ENCODE measurements at regions not wholly inside any gene's neighbourhood (a gene's known extent, or its start where the extent isn't known, plus 50 kb on each side); places are given as distances from the start of the nearest gene placed in this dataset.
"Not testable (repeated sequence)": the region's sequence is repeated elsewhere in the genome, so short reads cannot be mapped to it uniquely, and the experiment has no call there.

DNA sequence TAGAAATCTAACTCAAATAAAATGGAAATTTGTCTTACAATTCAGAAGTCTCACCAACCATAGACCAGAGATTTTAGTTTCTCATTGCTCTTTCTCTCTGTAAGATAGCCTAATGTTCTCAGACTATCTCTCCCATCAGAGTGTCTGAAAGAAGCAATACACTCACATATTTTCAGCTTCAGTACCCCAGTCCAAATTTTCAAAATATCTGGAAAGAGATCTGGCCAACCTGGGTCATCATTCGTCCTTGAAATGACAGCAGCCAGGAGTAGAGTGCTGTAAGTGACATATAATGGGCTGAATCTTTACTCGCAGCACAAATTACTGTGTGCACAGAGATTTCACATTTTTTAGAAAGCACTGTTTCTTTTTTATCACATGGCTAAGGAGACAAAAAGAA is 313.3 kb upstream of the PRR16 start:
- no peak for DNase-seq (ENCODE audit: low spot score)

DNA sequence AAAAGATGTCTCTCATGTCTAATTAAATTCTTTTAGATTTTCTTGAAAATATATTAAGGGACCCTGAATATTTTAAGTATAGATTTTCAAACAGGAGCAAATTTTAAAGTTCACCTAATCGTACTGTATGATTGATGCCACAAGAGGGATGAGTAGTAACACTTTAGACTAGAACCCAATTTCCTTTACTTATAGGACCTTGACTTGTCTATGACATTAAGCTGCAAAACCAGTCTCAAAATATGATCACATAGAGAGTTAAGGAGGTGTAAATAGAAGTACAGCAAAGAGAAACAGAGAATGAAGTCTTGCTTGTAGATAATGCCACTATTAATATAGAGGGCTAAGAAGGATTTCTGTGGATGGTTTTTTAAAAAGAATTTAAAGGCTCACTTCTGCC is 312.9 kb upstream of the PRR16 start:
- DNase-seq (ENCODE audit: low spot score) = no peak

GRCh38 chr5:120151825-120152224 is 312.3 kb upstream of the PRR16 start:
- DNase-seq (ENCODE audit: low spot score) = no peak

DNA sequence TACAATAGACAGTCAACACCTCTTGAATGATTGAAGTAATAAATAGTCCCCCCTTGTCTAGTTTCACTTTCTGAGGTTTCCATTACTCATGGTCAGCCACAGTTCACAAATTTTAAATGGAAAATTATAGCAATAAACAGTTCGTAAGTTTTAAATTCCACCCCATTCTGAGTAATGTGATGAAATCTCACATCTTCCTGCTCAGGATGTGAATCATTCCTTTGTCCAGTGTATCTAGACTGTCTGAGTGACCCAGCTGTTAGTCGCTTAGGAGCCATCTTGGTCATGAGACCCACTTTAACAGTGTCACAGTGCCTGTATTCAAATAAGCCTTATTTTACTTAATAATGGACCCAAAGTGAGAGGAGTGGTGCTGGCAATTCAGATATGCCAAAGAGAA is 311.6 kb upstream of the PRR16 start:
- DNase-seq (ENCODE audit: low spot score) = no peak

DNA sequence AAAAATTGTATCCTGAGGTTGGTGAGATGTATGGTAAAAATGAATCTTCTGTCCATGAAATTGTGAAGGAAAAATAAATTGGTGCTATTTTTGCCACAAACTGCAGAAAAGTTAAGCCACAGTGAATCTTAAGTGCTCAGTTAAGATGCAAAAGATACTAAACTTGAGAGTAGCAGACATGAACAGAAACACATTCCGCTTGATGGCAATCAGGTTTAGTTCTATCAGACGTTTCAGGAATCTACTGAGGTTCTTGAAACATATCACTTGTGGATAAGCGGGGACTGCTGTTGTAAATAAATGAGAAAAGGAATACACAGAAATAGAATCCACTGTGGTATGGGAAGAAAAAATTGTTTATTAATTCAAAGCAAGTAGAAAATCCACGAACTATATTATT is 311.2 kb upstream of the PRR16 start:
- DNase-seq (ENCODE audit: low spot score) = no peak

DNA sequence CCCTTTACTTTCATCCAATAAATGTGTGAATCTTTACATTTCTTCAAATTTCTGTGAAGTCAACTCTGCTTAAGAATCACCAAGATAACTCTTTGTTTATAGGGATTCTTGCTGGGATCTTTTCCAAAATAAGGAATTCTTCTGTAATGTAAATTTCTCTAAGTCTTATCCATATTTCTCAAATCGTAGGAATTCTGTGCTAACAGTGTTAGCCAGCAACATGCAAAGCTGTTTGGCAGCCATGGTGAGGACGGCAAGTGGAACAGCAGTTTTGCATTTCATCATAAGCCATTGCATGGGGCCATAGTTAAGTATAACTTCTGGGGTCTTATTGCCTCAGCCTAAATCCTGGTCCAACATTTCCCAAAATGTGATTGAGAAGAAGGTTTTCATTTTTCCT is 310.5 kb upstream of the PRR16 start:
- DNase-seq (ENCODE audit: low spot score) = no peak

- DNase-seq (ENCODE audit: low spot score) = no peak
Observed at GRCh38 chr5:120155873-120156272, 308.2 kb upstream of the PRR16 start.

GRCh38 chr5:120158211-120158610 is 305.9 kb upstream of the PRR16 start:
- DNase-seq (ENCODE audit: low spot score) = no peak

- no peak for DNase-seq (ENCODE audit: low spot score)
Observed at GRCh38 chr5:120159155-120159554, 304.9 kb upstream of the PRR16 start.

DNA sequence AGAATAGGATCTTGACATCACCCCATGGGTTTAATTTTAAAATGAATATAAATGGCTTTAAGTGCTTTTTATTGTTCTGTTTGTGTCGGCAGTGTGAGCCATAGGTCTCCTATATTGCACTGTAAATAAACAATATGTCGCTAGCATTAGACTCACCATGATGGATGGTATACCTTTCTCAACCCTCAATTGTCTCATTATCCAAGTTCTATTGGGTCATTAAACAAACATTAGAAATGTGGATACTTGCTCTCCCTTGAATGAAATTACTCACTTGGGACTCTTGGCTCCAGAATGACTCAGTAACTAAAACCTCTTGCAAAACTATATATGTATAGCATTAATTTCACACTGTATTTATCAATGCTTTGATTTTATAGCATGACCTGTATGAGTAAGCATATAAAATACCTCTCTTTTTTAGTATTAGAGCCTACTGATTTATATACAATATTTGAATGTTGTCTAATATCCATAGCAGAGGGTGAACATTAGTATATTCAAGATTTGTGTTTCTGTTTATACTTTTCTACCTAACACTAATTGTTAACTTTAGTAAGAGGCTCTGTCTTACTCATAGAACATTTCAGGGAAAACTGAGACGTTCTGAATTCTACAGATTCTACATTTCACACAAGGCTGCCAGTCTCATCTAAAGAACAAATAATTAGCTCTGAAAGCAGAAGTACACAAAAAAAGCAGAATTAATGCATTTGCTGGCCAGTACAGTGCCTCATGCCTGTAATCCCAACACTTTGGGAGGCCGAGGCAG is 303.8 kb upstream of the PRR16 start:
- no peak for DNase-seq (ENCODE audit: low spot score)

DNA sequence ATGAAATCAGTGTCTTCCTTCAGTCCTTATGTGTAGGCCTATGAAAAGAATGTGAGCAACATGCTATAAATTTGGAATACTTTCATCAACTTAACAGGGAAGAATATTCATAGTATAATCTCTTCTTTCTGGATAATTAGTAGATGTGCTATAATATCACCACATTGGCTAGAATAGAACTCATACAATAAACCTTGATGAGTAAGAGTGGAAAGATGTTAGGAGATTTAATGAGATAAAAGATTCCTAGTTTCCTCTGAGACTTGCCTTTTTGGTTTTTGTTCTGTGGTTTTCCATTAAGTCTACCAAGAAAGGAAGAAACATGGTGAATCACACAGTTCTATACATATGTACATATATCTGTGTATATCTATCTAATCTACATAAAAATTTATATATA is 301.8 kb upstream of the PRR16 start:
- DNase-seq (ENCODE audit: low spot score) = no peak

- no peak for DNase-seq (ENCODE audit: low spot score)
Observed at GRCh38 chr5:120164037-120164436, 300.1 kb upstream of the PRR16 start.

DNA sequence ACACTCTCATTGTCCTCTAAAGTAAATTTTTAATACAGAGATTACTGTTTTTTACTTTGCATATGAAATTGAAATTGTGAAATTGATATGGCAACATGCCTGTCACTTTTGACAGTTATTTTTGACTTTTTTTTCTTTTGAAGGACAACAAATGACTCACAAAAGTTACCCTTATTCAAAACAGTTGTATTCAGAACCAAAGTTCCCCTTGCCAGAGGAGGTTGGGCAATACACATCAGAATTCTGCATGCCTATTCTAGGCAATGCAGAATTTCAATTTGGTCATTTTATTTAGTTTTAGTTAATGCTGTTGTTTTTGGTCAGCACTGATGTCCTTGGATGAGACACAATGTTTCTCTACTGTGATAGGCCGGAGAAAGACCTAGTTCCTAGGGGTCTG is 299.1 kb upstream of the PRR16 start:
- no peak for DNase-seq (ENCODE audit: low spot score)

DNA sequence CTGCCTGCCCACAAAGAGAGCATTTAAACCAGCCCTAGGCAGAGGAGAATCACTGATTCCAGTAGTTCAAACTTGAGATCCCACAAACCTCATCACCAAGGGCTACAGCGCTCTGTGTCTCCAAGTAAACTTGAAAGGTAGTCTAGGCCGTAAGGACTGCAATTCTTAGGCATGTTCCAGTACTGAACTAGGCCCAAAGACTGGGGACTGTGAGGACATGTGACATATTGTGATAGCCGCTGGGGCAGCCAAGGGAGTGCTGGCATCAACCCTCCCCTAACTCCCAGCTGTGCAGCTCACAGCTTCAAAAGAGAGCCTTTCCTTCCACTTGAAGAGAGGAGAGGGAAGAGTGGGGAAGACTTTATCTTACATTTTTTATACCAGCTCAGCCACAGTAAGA is 291.0 kb upstream of the PRR16 start:
- DNase-seq (ENCODE audit: low spot score) = no peak

DNA sequence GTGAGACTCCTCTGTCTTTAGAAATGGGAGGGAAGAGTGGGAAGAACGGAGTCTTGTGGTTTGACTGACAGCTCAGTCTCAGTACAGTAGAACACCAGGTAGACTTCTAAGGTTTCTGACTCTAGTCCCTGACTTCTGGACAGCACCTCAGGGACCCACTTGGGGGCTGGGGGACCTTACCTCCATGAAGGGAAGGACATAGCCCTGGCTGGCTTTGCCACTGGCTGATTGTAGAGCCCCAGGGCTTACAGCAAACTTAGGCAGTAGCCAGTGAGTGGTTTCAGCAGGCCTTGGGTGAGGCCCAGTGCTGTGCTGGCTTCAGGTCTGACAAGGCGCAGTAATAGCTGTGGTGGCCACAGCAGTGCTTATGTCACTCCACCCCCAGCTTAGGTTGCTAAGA is 290.0 kb upstream of the PRR16 start:
- no peak for DNase-seq (ENCODE audit: low spot score)

DNA sequence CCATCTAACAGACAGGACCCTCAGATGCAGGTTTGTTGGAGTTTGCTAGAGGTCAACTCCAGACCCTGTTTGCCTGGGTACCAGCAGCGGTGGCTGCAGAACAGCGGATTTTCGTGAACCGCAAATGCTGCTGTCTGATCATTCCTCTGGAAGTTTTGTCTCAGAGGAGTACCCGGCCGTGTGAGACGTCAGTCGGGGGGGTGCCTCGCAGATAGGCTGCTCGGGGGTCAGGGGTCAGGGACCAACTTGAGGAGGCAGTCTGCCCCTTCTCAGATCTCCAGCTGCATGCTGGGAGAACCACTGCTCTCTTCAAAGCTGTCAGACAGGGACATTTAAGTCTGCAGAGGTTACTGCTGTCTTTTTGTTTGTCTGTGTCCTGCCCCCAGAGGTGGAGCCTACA is 282.9 kb upstream of the PRR16 start:
- DNase-seq (ENCODE audit: low spot score) = not testable (repeated sequence)

DNA sequence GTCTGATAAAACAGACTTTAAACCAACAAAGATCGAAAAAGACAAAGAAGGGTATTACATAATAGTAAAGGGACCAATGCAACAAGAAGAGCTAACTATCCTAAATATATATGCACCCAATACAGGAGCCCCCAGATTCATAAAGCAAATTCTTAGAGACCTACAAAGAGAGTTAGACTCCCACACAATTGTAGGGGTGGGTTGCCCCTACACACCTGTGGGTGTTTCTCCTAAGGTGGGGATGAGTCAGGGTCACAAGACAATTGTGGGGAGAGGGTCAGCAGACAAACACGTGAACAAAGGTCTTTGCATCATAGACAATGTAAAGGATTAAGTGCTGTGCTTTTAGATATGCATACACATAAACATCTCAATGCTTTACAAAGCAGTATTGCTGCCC is 269.4 kb upstream of the PRR16 start:
- not testable (repeated sequence) for DNase-seq (ENCODE audit: low spot score)

- DNase-seq (ENCODE audit: low spot score) = no peak
Observed at GRCh38 chr5:120199559-120199958, 264.5 kb upstream of the PRR16 start.

DNA sequence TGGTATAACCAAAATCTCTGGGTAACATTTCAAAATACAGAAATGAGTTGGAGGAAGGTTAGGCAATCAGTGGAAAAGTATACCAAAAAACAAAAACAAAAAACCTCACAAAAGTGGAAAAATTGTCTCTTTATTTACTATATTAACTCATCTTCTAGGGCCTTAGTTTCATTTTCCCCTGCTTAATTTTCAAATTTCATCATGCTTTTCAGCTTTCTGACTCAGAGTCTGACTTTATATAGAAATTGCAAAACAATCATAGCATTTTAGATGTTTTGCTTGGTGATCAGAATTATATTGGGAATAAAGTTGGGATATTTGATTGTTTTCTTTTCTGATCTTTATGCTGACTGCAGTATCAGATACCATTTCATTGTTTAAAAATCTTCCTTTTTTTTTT is 257.0 kb upstream of the PRR16 start:
- no peak for DNase-seq (ENCODE audit: low spot score)

DNA sequence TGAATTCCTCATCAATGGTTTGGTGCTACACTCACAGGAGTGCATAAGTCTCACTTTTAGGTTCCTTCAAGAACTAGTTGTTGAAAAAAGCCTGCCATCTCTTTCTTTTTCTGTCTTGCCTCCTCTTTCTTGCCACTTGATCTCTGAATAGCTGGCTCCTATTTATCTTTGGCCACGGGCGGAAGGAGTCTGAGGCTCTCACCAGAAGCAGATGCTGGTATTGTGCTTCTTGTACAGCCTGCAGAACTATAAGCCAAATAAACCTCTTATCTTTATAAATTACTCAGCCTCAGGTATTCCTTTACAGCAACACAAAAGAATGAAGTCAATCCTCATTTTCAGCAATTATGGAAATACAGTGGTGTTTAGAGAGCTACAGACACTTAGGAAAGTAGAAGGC is 247.1 kb upstream of the PRR16 start:
- DNase-seq (ENCODE audit: low spot score) = no peak

GRCh38 chr5:120219988-120220387 is 244.1 kb upstream of the PRR16 start:
- no peak for DNase-seq (ENCODE audit: low spot score)

DNA sequence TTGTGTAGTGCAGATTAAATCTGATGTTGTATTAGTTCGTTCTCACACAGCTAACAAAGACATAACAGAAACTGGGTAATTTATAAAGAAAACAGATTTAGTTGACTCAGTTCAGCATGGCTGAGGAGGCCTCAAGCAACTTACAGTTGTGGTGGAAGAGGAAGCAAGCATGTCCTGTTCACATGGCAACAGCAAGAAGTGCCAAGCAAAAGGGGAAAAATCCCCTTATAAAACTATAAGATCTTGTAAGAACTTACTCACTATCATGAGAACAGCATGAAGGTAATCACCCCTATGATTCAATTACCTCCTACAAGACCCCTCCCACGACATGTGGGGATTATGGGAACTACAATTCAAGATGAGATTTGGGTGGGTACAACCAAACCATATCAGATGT is 238.6 kb upstream of the PRR16 start:
- DNase-seq (ENCODE audit: low spot score) = no peak

DNA sequence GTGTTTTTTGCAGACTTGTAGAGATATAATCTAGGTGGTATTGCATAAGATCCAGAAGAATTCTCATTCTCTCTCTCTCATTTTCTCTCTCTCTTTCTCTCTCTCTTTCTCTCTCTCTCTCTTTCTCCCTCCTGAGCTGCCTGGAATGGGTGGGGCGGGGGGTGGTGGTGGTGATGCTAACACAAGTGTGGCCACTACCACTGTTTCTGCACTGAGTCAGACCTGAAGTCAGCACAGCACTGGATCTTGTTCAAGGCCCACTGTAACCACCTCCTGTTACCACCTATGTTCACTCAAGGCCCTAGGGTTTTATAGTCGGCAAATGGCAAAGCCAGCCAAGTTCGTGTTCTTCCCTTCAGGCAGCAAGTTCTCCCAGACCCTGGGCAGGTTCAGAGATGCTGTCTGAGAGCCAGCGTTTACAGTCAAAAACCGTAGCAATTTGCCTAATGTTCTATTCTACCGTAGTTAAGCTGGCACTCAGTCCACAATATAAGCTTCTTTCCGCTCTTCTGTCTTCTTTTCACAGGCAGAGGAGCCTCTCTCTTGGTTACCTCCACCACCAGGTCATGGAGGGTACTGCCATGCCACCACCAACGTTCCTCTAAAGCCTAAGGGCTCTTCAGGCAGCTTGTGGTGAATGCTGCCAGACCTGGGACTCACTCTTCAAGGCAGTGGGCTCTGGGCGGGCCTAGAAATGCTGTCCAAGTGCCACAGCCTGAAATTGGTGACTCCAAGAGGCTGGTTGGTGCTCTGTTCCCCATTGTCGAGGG is 235.7 kb upstream of the PRR16 start:
- DNase-seq (ENCODE audit: low spot score) = no peak

DNA sequence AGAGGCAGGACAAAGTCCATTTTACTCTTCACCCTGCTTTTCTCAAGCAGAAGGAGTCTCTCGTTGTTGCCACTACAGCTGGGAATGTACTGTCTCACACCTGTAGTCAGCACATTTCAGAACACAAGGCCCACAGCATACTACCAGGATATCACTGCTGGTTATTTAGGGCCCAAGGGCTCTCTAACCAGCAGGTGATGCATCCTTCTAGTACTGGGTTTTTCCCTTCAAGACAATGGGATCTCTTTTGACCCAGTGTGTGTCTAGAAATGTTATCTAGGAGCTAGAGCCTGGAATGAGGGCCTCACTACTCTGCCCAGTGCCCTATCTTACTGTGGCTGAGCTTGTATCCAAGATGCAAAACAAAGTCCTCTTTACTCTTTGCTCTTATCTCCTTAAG is 235.1 kb upstream of the PRR16 start:
- no peak for DNase-seq (ENCODE audit: low spot score)
